HEK293 (cell line): ENCODE measurements at regions not wholly inside any gene's neighbourhood (a gene's known extent, or its start where the extent isn't known, plus 50 kb on each side); places are given as distances from the start of the nearest gene placed in this dataset.

ENCODE experiments used
- CTCF ChIA-PET: fragments of 350-600 bp; formaldehyde crosslinking; extraction: SDS; loops from one replicate; lab custom pipeline; 2021; ENCODE audit warnings: antibody characterized with exemption; lab: Yijun Ruan, JAX
- POLR2A ChIA-PET: fragments of 300-600 bp; formaldehyde crosslinking; extraction: SDS; loops from one replicate; lab custom pipeline; 2020; ENCODE audit warnings: antibody characterized with exemption, inconsistent platforms; lab: Yijun Ruan, JAX
- H3K27ac ChIP-seq: fragments of 200-500 bp; sonication (Bioruptor generic); 2 replicates; pipeline ENCODE4 v1.5.1; 2014; ENCODE audit warnings: low read depth, low read length, control low read depth, inconsistent platforms; ENCODE audit errors: extremely low read depth
- H3K36me3 ChIP-seq, 2 experiments: fragments of 200-500 bp in 1 of 2; sonication (Bioruptor generic) in 1 of 2; 1 replicate in 1 of 2; 2 replicates in 1 of 2; pipeline ENCODE4 v1.5.1; 2014 to 2017; ENCODE audit warnings: inconsistent platforms in 2 of 2, low read length in 2 of 2; ENCODE audit not compliant: control insufficient read depth in 2 of 2, insufficient read depth in 1 of 2
- H3K4me1 ChIP-seq: fragments of 200-500 bp; sonication (Bioruptor generic); 2 replicates; pipeline ENCODE4 v1.5.1; 2014; ENCODE audit warnings: mild to moderate bottlenecking, low read length, inconsistent platforms; ENCODE audit not compliant: control insufficient read depth, insufficient read depth
- H3K4me3 ChIP-seq: 2 replicates; pipeline ENCODE4 v1.5.1; 2011; ENCODE audit warnings: low read depth, mild to moderate bottlenecking, control low read depth, low read length, moderate library complexity
- H3K9me3 ChIP-seq: fragments of 200-500 bp; sonication (Bioruptor generic); 2 replicates; pipeline ENCODE4 v1.5.1; 2014; ENCODE audit warnings: low read depth, low read length, inconsistent platforms; ENCODE audit not compliant: control insufficient read depth, insufficient read depth
- CTCF ChIP-seq: fragments of 450-650 bp; formaldehyde crosslinking; IDR thresholded peaks from 2 replicates; pipeline ENCODE4 v1.5.1; 2016; ENCODE audit warnings: missing biosample characterization, missing genetic modification characterization
- GLI4 ChIP-seq: fragments of 450-650 bp; formaldehyde crosslinking; IDR thresholded peaks from 2 replicates; pipeline ENCODE4 v1.5.1; 2016; ENCODE audit warnings: missing biosample characterization, missing genetic modification characterization
- KLF1 ChIP-seq: fragments of 450-650 bp; formaldehyde crosslinking; IDR thresholded peaks from 2 replicates; pipeline ENCODE4 v1.5.1; 2016; ENCODE audit warnings: missing biosample characterization, missing genetic modification characterization
- KLF8 ChIP-seq: fragments of 450-650 bp; formaldehyde crosslinking; IDR thresholded peaks from 2 replicates; pipeline ENCODE4 v1.5.1; 2016; ENCODE audit warnings: missing biosample characterization, missing genetic modification characterization
- KLF9 ChIP-seq: fragments of 450-650 bp; formaldehyde crosslinking; IDR thresholded peaks from 2 replicates; pipeline ENCODE4 v1.5.1; 2016; ENCODE audit warnings: missing biosample characterization, missing genetic modification characterization, low read depth
- ZBTB1 ChIP-seq: fragments of 450-650 bp; formaldehyde crosslinking; IDR thresholded peaks from 2 replicates; pipeline ENCODE4 v1.5.1; 2016; ENCODE audit warnings: missing biosample characterization, missing genetic modification characterization
- ZBTB17 ChIP-seq: fragments of 450-650 bp; formaldehyde crosslinking; IDR thresholded peaks from 2 replicates; pipeline ENCODE4 v1.5.1; 2016; ENCODE audit warnings: missing biosample characterization, missing genetic modification characterization
- ZBTB21 ChIP-seq: fragments of 450-650 bp; formaldehyde crosslinking; IDR thresholded peaks from 2 replicates; pipeline ENCODE4 v1.5.1; 2017; ENCODE audit warnings: missing biosample characterization, missing genetic modification characterization
- ZBTB48 ChIP-seq: fragments of 450-650 bp; formaldehyde crosslinking; IDR thresholded peaks from 2 replicates; pipeline ENCODE4 v1.5.1; 2016; ENCODE audit warnings: missing biosample characterization, missing genetic modification characterization
- ZFP41 ChIP-seq: fragments of 450-650 bp; formaldehyde crosslinking; IDR thresholded peaks from 2 replicates; pipeline ENCODE4 v1.5.1; 2016; ENCODE audit warnings: missing biosample characterization, missing genetic modification characterization, borderline replicate concordance
- ZFP69B ChIP-seq: fragments of 450-650 bp; formaldehyde crosslinking; IDR thresholded peaks from 2 replicates; pipeline ENCODE4 v1.5.1; 2016; ENCODE audit warnings: missing biosample characterization, missing genetic modification characterization
- ZNF132 ChIP-seq: fragments of 450-650 bp; formaldehyde crosslinking; IDR thresholded peaks from 2 replicates; pipeline ENCODE4 v1.5.1; 2017; ENCODE audit warnings: missing biosample characterization, missing genetic modification characterization, borderline replicate concordance
- ZNF140 ChIP-seq: fragments of 450-650 bp; formaldehyde crosslinking; IDR thresholded peaks from 2 replicates; pipeline ENCODE4 v1.5.1; 2016; ENCODE audit warnings: missing biosample characterization, missing genetic modification characterization
- ZNF146 ChIP-seq: fragments of 450-650 bp; formaldehyde crosslinking; IDR thresholded peaks from 2 replicates; pipeline ENCODE4 v1.5.1; 2016; ENCODE audit warnings: missing biosample characterization, missing genetic modification characterization
- ZNF23 ChIP-seq: fragments of 450-650 bp; formaldehyde crosslinking; IDR thresholded peaks from 2 replicates; pipeline ENCODE4 v1.5.1; 2016; ENCODE audit warnings: missing biosample characterization, missing genetic modification characterization, borderline replicate concordance
- ZNF48 ChIP-seq: fragments of 450-650 bp; formaldehyde crosslinking; IDR thresholded peaks from 2 replicates; pipeline ENCODE4 v1.5.1; 2016; ENCODE audit warnings: missing biosample characterization, missing genetic modification characterization
- ZNF530 ChIP-seq: fragments of 450-650 bp; formaldehyde crosslinking; IDR thresholded peaks from 2 replicates; pipeline ENCODE4 v1.5.1; 2016; ENCODE audit warnings: low read depth, missing biosample characterization, missing genetic modification characterization
- ZNF544 ChIP-seq: fragments of 450-650 bp; formaldehyde crosslinking; IDR thresholded peaks from 2 replicates; pipeline ENCODE4 v1.5.0; 2017; ENCODE audit warnings: missing biosample characterization, missing genetic modification characterization
- ZNF621 ChIP-seq: fragments of 450-650 bp; formaldehyde crosslinking; IDR thresholded peaks from 2 replicates; pipeline ENCODE4 v1.5.1; 2017; ENCODE audit warnings: missing biosample characterization, missing genetic modification characterization
- ZNF76 ChIP-seq: fragments of 450-650 bp; formaldehyde crosslinking; IDR thresholded peaks from 2 replicates; pipeline ENCODE4; 2016; ENCODE audit warnings: low read depth, missing biosample characterization, missing genetic modification characterization, borderline replicate concordance
- ZNF768 ChIP-seq: fragments of 450-650 bp; formaldehyde crosslinking; IDR thresholded peaks from 2 replicates; pipeline ENCODE4 v1.5.1; 2018; ENCODE audit warnings: missing biosample characterization, mild to moderate bottlenecking, missing genetic modification characterization
- ZNF776 ChIP-seq: fragments of 450-650 bp; formaldehyde crosslinking; IDR thresholded peaks from 2 replicates; pipeline ENCODE4 v1.5.0; 2017; ENCODE audit warnings: missing biosample characterization, missing genetic modification characterization, borderline replicate concordance
- ZNF837 ChIP-seq: fragments of 450-650 bp; formaldehyde crosslinking; IDR thresholded peaks from 2 replicates; pipeline ENCODE4 v1.5.1; 2016; ENCODE audit warnings: missing biosample characterization, missing genetic modification characterization
- TF ChIP-seq, protein P1 (sequence below): fragments of 450-650 bp; formaldehyde crosslinking; IDR thresholded peaks from 2 replicates; pipeline ENCODE4 v1.5.1; 2016; ENCODE audit warnings: missing biosample characterization, missing genetic modification characterization
- TF ChIP-seq, protein P2 (sequence below): sonication (generic); formaldehyde crosslinking; IDR thresholded peaks from 2 replicates; pipeline ENCODE4 v1.8.1; 2022; ENCODE audit warnings: mild to moderate bottlenecking, moderate library complexity, missing genetic modification reagents
- TF ChIP-seq, protein P3 (sequence below): fragments of 450-650 bp; formaldehyde crosslinking; IDR thresholded peaks from 2 replicates; pipeline ENCODE4 v1.5.1; 2016; ENCODE audit warnings: missing biosample characterization, missing genetic modification characterization

DNA sequence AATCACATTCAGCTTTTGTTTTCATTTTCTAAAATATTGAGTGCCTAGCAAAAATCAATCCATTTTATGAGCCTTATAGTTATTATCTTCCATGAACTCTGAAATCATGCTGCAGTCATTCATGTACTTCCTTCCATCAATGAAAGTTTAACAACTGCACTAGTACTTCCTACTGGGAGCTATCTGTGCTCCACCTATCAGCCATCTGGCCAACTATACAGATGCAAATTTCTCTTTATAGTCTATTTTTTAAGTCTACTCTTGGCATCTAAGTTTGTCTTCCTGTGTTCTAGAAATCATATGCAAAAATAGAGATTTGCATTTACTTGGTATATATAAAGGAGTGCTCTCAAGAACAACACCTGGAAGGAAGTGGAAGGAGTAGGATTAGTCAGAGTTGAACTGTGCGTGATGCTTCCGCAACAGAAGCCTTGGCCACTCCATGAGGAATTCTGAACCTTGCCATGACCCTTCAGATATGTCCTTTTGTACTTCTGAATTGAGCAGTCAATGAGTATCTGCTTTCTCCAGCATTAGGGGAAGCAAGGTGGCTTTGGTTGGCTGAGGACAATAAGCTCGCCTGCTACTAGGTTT lies 403.2 kb upstream of the ADAMTS5 start:
- POLR2A ChIA-PET, result no interaction called here
- no peak for TF ChIP-seq ZNF544 (tag by site-specific recombination)
- TF ChIP-seq ZBTB21 (tag by site-specific recombination), result no peak
- no peak for TF ChIP-seq ZNF146 (tag by site-specific recombination)
- TF ChIP-seq KLF9, result no peak
- no peak for TF ChIP-seq GLI4 (tag by site-specific recombination)
- TF ChIP-seq ZNF140 (tag by site-specific recombination), result no peak
- TF ChIP-seq ZNF530, result no peak
- TF ChIP-seq, protein P1, sequence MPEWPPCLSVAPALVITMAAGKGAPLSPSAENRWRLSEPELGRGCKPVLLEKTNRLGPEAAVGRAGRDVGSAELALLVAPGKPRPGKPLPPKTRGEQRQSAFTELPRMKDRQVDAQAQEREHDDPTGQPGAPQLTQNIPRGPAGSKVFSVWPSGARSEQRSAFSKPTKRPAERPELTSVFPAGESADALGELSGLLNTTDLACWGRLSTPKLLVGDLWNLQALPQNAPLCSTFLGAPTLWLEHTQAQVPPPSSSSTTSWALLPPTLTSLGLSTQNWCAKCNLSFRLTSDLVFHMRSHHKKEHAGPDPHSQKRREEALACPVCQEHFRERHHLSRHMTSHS (tag by site-specific recombination), result no peak
- TF ChIP-seq KLF8 (tag by site-specific recombination), result no peak
- no peak for TF ChIP-seq ZNF76 (tag by site-specific recombination)
- TF ChIP-seq, protein P2, sequence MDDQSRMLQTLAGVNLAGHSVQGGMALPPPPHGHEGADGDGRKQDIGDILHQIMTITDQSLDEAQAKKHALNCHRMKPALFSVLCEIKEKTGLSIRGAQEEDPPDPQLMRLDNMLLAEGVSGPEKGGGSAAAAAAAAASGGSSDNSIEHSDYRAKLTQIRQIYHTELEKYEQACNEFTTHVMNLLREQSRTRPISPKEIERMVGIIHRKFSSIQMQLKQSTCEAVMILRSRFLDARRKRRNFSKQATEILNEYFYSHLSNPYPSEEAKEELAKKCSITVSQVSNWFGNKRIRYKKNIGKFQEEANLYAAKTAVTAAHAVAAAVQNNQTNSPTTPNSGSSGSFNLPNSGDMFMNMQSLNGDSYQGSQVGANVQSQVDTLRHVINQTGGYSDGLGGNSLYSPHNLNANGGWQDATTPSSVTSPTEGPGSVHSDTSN, result no peak
- TF ChIP-seq ZNF621 (tag by site-specific recombination), result no peak
- TF ChIP-seq ZNF768 (tag by site-specific recombination), result no peak
- no peak for TF ChIP-seq ZNF23 (tag by site-specific recombination)
- Histone ChIP-seq H3K4me1 (no peaks in the 10 kb centered on the region), H3K4me3 (no peak overlapping the region), H3K36me3 (no peaks in the 10 kb centered on the region), H3K27ac (no peak overlapping the region), H3K9me3 (no peaks in the 10 kb centered on the region)
- CTCF ChIA-PET, result interaction anchor here (0.8 to 1.5 kb wide), 3 partner anchors 195 to 460 kb away, joined by 4 to 6 read pairs (median 5); no protein-coding TSS in a partner anchor

GRCh38 chr21:27369234-27369633 lies 402.3 kb upstream of the ADAMTS5 start:
- no peak overlapping the region for H3K27ac ChIP-seq
- no peaks in the 10 kb centered on the region for H3K4me1 ChIP-seq
- CTCF ChIA-PET, result interaction anchor here (0.8 to 1.5 kb wide), 3 partner anchors 196 to 460 kb away, joined by 4 to 6 read pairs (median 5); no protein-coding TSS in a partner anchor
- POLR2A ChIA-PET, result no interaction called here
- no peak for TF ChIP-seq ZFP41 (tag by site-specific recombination)
- TF ChIP-seq ZNF776, result no peak
- TF ChIP-seq ZNF76 (tag by site-specific recombination), result no peak
- TF ChIP-seq CTCF (tag by site-specific recombination), result no peak
- TF ChIP-seq ZNF837 (tag by site-specific recombination), result no peak
- no peak for TF ChIP-seq ZBTB17 (tag by site-specific recombination)
- TF ChIP-seq, protein P3, sequence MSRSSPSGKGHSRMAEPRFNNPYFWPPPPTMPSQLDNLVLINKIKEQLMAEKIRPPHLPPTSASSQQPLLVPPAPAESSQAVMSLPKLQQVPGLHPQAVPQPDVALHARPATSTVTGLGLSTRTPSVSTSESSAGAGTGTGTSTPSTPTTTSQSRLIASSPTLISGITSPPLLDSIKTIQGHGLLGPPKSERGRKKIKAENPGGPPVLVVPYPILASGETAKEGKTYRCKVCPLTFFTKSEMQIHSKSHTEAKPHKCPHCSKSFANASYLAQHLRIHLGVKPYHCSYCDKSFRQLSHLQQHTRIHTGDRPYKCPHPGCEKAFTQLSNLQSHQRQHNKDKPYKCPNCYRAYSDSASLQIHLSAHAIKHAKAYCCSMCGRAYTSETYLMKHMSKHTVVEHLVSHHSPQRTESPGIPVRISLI (tag by site-specific recombination), result no peak
- TF ChIP-seq ZNF48 (tag by site-specific recombination), result no peak
- no peak for TF ChIP-seq ZBTB48 (tag by site-specific recombination)
- TF ChIP-seq ZBTB1 (tag by site-specific recombination), result no peak
- TF ChIP-seq KLF1 (tag by site-specific recombination), result no peak
- no peak for TF ChIP-seq ZNF132 (tag by site-specific recombination)
- TF ChIP-seq ZFP69B, result no peak
- H3K36me3 ChIP-seq, result no peaks in the 10 kb centered on the region
- no peak overlapping the region for H3K4me3 ChIP-seq
- H3K9me3 ChIP-seq, result no peaks in the 10 kb centered on the region
